Fibroblast of mammary gland (primary cell): ENCODE measurements at regions not wholly inside any gene's neighbourhood (a gene's known extent, or its start where the extent isn't known, plus 50 kb on each side); places are given as distances from the start of the nearest gene placed in this dataset.

Experiments used
- DNase-seq: peaks from one replicate; pipeline ENCODE4 v3.0.0-alpha.2; 2010; ENCODE audit warnings: low read depth
- H3K4me3 ChIP-seq: 2 replicates; pipeline ENCODE4 v1.5.1; 2011; ENCODE audit warnings: low read depth, mild to moderate bottlenecking, low read length, moderate library complexity; ENCODE audit not compliant: control insufficient read depth
- TF ChIP-seq, protein P1 (sequence below): conservative IDR thresholded peaks from 2 replicates; pipeline ENCODE4 v1.5.1; 2011; ENCODE audit warnings: low read depth, low read length, inconsistent platforms; ENCODE audit not compliant: control insufficient read depth, insufficient read depth

DNA sequence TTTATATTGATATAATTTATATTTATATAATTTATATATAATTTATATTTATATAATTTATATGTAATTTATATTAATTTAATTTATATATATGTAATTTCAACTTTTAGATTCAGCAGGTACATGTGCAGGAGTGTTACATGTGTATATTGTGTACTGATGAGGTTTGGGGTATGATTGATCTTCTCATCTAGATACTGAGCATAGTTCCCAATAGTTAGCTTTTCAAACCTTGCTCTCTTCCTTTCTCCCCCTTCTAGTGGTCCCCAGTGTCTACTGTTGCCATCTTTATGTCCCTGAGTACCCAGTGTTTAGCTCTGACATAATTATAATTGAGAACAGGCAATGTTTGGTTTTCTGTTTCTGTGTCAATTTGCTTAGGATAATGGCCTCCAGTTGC is 1335.3 kb upstream of the CDH2 start:
- no peak overlapping the region for H3K4me3 ChIP-seq
- TF ChIP-seq, protein P1, sequence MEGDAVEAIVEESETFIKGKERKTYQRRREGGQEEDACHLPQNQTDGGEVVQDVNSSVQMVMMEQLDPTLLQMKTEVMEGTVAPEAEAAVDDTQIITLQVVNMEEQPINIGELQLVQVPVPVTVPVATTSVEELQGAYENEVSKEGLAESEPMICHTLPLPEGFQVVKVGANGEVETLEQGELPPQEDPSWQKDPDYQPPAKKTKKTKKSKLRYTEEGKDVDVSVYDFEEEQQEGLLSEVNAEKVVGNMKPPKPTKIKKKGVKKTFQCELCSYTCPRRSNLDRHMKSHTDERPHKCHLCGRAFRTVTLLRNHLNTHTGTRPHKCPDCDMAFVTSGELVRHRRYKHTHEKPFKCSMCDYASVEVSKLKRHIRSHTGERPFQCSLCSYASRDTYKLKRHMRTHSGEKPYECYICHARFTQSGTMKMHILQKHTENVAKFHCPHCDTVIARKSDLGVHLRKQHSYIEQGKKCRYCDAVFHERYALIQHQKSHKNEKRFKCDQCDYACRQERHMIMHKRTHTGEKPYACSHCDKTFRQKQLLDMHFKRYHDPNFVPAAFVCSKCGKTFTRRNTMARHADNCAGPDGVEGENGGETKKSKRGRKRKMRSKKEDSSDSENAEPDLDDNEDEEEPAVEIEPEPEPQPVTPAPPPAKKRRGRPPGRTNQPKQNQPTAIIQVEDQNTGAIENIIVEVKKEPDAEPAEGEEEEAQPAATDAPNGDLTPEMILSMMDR: no peak
- no peak for DNase-seq

GRCh38 chr18:29501952-29502351 is 1325.0 kb upstream of the CDH2 start:
- TF ChIP-seq, protein P1: no peak
- DNase-seq: peak; percentile 90
- H3K4me3 ChIP-seq: no peak overlapping the region

DNA sequence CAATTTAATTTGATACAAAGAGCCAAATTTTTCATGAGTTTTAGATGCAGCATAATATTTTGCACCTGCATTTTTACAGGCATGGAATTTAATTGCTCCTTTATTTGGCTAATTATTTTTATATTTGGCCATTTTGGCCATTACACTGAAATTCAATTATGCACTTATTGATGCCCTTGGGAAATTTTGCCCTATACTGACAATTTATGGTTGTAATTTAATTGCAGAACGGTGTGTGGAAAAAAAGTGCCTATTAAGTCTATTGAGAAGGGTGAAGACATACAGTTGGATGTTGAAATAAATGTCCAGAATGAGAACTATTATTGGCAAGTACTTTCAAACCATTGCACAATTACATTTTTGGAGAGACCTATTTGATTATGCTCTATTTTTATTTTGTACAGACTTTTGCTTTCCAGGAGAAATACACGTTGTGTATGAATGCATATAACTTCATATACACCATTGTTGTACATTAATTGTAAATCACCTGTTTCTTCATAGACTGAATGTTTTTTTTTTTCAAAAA is 1319.3 kb upstream of the CDH2 start:
- DNase-seq: peak; percentile 17
- no peak overlapping the region for H3K4me3 ChIP-seq
- TF ChIP-seq, protein P1: no peak

- DNase-seq: no peak
- TF ChIP-seq, protein P1: no peak
- no peak overlapping the region for H3K4me3 ChIP-seq
Observed at GRCh38 chr18:29494371-29494770, 1317.4 kb upstream of the CDH2 start.

DNA sequence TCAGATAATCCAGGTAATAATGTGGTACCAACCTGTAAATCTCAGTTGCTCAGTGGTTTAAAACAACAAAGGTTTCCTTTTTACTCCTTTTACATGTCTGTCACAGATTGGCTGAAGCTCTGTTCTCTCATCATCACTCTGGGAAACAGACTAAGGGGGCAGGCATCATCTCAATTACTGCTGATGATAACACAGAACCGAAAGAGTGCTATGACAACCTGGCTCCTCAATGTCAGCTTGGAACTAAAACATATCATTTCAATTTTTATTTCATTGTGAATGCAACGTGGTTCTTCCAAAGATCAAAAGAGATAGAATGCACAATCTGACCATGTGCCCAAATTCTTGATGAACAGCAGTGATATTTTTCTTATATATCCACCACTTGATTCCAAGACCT is 1315.0 kb upstream of the CDH2 start:
- TF ChIP-seq, protein P1: no peak
- no peak overlapping the region for H3K4me3 ChIP-seq
- no peak for DNase-seq

- H3K4me3 ChIP-seq: no peak overlapping the region
- TF ChIP-seq, protein P1: no peak
- DNase-seq: no peak
Observed at GRCh38 chr18:29488617-29489016, 1311.7 kb upstream of the CDH2 start.

DNA sequence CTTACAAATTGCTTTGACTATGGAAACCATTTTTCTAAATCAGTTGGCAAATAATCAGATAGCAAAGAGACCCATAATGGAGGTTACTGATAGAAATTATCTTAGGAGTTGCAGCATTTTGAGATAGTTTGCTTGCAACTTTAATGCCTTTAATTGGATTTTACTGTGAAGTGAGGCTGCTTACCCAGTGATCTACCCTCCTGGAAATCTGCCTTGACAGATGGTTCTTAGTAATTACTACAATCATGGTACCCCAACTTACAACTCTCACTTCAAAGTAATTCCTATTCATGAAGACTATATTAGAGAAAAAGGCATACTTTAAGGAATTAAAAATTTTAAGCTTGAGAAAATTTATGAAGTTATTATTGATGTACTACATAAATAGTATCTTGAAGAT is 1288.6 kb upstream of the CDH2 start:
- no peak overlapping the region for H3K4me3 ChIP-seq
- DNase-seq: no peak
- TF ChIP-seq, protein P1: no peak
